BLaER1 (cell line): ENCODE measurements at regions not wholly inside any gene's neighbourhood (a gene's known extent, or its start where the extent isn't known, plus 50 kb on each side); places are given as distances from the start of the nearest gene placed in this dataset.
"Not testable (repeated sequence)": the region's sequence is repeated elsewhere in the genome, so short reads cannot be mapped to it uniquely, and the experiment has no call there.

Source experiments
- H3K27ac ChIP-seq: shearing (Covaris generic); formaldehyde crosslinking; 2 replicates; pipeline ENCODE4 v1.8.1; 2022
- H3K27me3 ChIP-seq: shearing (Covaris generic); formaldehyde crosslinking; 2 replicates; pipeline ENCODE4 v1.8.1; 2022
- H3K36me3 ChIP-seq: shearing (Covaris generic); formaldehyde crosslinking; 2 replicates; pipeline ENCODE4 v1.8.1; 2022
- H3K4me1 ChIP-seq: shearing (Covaris generic); formaldehyde crosslinking; 2 replicates; pipeline ENCODE4 v1.8.1; 2022
- H3K4me2 ChIP-seq: shearing (Covaris generic); formaldehyde crosslinking; 2 replicates; pipeline ENCODE4 v1.8.1; 2022
- H3K4me3 ChIP-seq: shearing (Covaris generic); formaldehyde crosslinking; 2 replicates; pipeline ENCODE4 v1.8.1; 2022
- H3K9ac ChIP-seq: shearing (Covaris generic); formaldehyde crosslinking; 2 replicates; pipeline ENCODE4 v1.8.1; 2022
- H3K9me3 ChIP-seq: shearing (Covaris generic); formaldehyde crosslinking; 2 replicates; pipeline ENCODE4 v1.8.1; 2022
- H4K20me1 ChIP-seq: shearing (Covaris generic); formaldehyde crosslinking; 2 replicates; pipeline ENCODE4 v1.8.1; 2022
- Cebpa-rat ChIP-seq: shearing (Covaris generic); IDR thresholded peaks from 2 replicates; pipeline ENCODE4 v1.8.1; 2022

GRCh38 chr1:30518186-30518585 is 205.2 kb downstream of the MATN1 start:
- Histone ChIP-seq H4K20me1 (no peaks in the 10 kb centered on the region), H3K4me2 (no peak overlapping the region), H3K9me3 (no peaks in the 10 kb centered on the region), H3K9ac (no peak overlapping the region), H3K27ac (no peak overlapping the region), H3K4me3 (no peak overlapping the region), H3K4me1 (no peaks in the 10 kb centered on the region), H3K27me3 (no peaks in the 10 kb centered on the region), H3K36me3 (no peaks in the 10 kb centered on the region)
- no peak for TF ChIP-seq Cebpa-rat

GRCh38 chr1:30517666-30518065 is 205.7 kb downstream of the MATN1 start:
- H3K36me3 ChIP-seq, H3K4me3 ChIP-seq, H3K4me2 ChIP-seq, H3K4me1 ChIP-seq, H3K9ac ChIP-seq, H3K27me3 ChIP-seq, H4K20me1 ChIP-seq, H3K9me3 ChIP-seq, H3K27ac ChIP-seq: not testable (repeated sequence)

GRCh38 chr1:30517241-30517640 is 206.1 kb downstream of the MATN1 start:
- H3K9ac ChIP-seq, H4K20me1 ChIP-seq, H3K27ac ChIP-seq, H3K27me3 ChIP-seq, H3K9me3 ChIP-seq, H3K4me2 ChIP-seq, H3K36me3 ChIP-seq, H3K4me1 ChIP-seq, H3K4me3 ChIP-seq: not testable (repeated sequence)

- Histone ChIP-seq H3K4me2 (no peak overlapping the region), H3K4me1 (no peaks in the 10 kb centered on the region), H3K27ac (no peak overlapping the region), H3K4me3 (no peak overlapping the region), H3K9me3 (no peaks in the 10 kb centered on the region), H3K9ac (no peak overlapping the region), H4K20me1 (no peaks in the 10 kb centered on the region), H3K27me3 (no peaks in the 10 kb centered on the region), H3K36me3 (no peaks in the 10 kb centered on the region)
- TF ChIP-seq Cebpa-rat, result no peak
Observed at GRCh38 chr1:30516485-30516858, 206.9 kb downstream of the MATN1 start.

- H3K36me3 ChIP-seq, result no peaks in the 10 kb centered on the region
- no peak overlapping the region for H3K4me3 ChIP-seq
- no peak overlapping the region for H3K27ac ChIP-seq
- no peak overlapping the region for H3K4me2 ChIP-seq
- TF ChIP-seq Cebpa-rat, result no peak
- no peaks in the 10 kb centered on the region for H4K20me1 ChIP-seq
- H3K27me3 ChIP-seq, result no peaks in the 10 kb centered on the region
- H3K4me1 ChIP-seq, result no peaks in the 10 kb centered on the region
- no peaks in the 10 kb centered on the region for H3K9me3 ChIP-seq
- H3K9ac ChIP-seq, result no peak overlapping the region
Observed at GRCh38 chr1:30515755-30516484, 207.5 kb downstream of the MATN1 start.

- H3K27me3 ChIP-seq, result no peaks in the 10 kb centered on the region
- H3K4me3 ChIP-seq, result no peak overlapping the region
- H3K36me3 ChIP-seq, result no peaks in the 10 kb centered on the region
- no peaks in the 10 kb centered on the region for H3K4me1 ChIP-seq
- H3K4me2 ChIP-seq, result no peak overlapping the region
- TF ChIP-seq Cebpa-rat, result no peak
- no peak overlapping the region for H3K9ac ChIP-seq
- H3K27ac ChIP-seq, result no peak overlapping the region
- no peaks in the 10 kb centered on the region for H3K9me3 ChIP-seq
- no peaks in the 10 kb centered on the region for H4K20me1 ChIP-seq
Observed at GRCh38 chr1:30514945-30515344, 208.4 kb downstream of the MATN1 start.

GRCh38 chr1:30514137-30514654 is 209.2 kb downstream of the MATN1 start:
- no peaks in the 10 kb centered on the region for H3K9me3 ChIP-seq
- H3K27me3 ChIP-seq, result no peaks in the 10 kb centered on the region
- H3K36me3 ChIP-seq, result no peaks in the 10 kb centered on the region
- H3K4me1 ChIP-seq, result no peaks in the 10 kb centered on the region
- no peak overlapping the region for H3K4me2 ChIP-seq
- no peak overlapping the region for H3K27ac ChIP-seq
- no peak overlapping the region for H3K9ac ChIP-seq
- TF ChIP-seq Cebpa-rat, result no peak
- no peak overlapping the region for H3K4me3 ChIP-seq
- H4K20me1 ChIP-seq, result no peaks in the 10 kb centered on the region

- Histone ChIP-seq H3K4me3 (no peak overlapping the region), H3K36me3 (no peaks in the 10 kb centered on the region), H3K9ac (no peak overlapping the region)
Observed at GRCh38 chr1:30513396-30514136, 209.8 kb downstream of the MATN1 start.

GRCh38 chr1:30512914-30513265 is 210.5 kb downstream of the MATN1 start:
- H3K4me3 ChIP-seq, result no peak overlapping the region
- H3K4me1 ChIP-seq, result no peaks in the 10 kb centered on the region
- H3K9me3 ChIP-seq, result no peaks in the 10 kb centered on the region
- H3K27ac ChIP-seq, result no peak overlapping the region
- no peaks in the 10 kb centered on the region for H3K27me3 ChIP-seq
- H4K20me1 ChIP-seq, result no peaks in the 10 kb centered on the region
- TF ChIP-seq Cebpa-rat, result no peak
- no peak overlapping the region for H3K4me2 ChIP-seq
- H3K9ac ChIP-seq, result no peak overlapping the region
- no peaks in the 10 kb centered on the region for H3K36me3 ChIP-seq

More at GRCh38 chr1:30513396-30514136, 209.8 kb downstream of the MATN1 start:
- Histone ChIP-seq H3K27ac (no peak overlapping the region), H3K27me3 (no peaks in the 10 kb centered on the region), H3K4me1 (no peaks in the 10 kb centered on the region), H3K4me2 (no peak overlapping the region), H3K9me3 (no peaks in the 10 kb centered on the region), H4K20me1 (no peaks in the 10 kb centered on the region)
- no peak for TF ChIP-seq Cebpa-rat

- Histone ChIP-seq H3K27ac (no peak overlapping the region), H3K4me3 (no peak overlapping the region), H3K27me3 (no peaks in the 10 kb centered on the region), H3K4me1 (no peaks in the 10 kb centered on the region), H4K20me1 (no peaks in the 10 kb centered on the region), H3K36me3 (no peaks in the 10 kb centered on the region), H3K9me3 (no peaks in the 10 kb centered on the region), H3K4me2 (no peak overlapping the region), H3K9ac (no peak overlapping the region)
- no peak for TF ChIP-seq Cebpa-rat
Observed at GRCh38 chr1:30511991-30512913, 211.1 kb downstream of the MATN1 start.
